ENCODE measurements at regions not wholly inside any gene's neighbourhood (a gene's known extent, or its start where the extent isn't known, plus 50 kb on each side); places are given as distances from the start of the nearest gene placed in this dataset.

GRCh38 chr2:12882393-12882792 is 165.7 kb downstream of the TRIB2 start:
- Histone ChIP-seq H3K36me3 (replicated peaks; ENCODE audit: insufficient read depth, low read length) (no peaks in the 10 kb centered on the region), H3K4me2 (ENCODE audit: low read depth, low read length) (no peak overlapping the region), H3K27ac (ENCODE audit: low read length) (no peak overlapping the region), H3F3A (ENCODE audit: insufficient read depth, low read length) (no peaks in the 10 kb centered on the region), H3K27me3 (replicated peaks; ENCODE audit: insufficient read depth, low read length) (no peaks in the 10 kb centered on the region), H3K79me2 (ENCODE audit: low read length) (no peaks in the 10 kb centered on the region), H3K9me2 (replicated peaks; ENCODE audit: insufficient read depth, low read length) (no peaks in the 10 kb centered on the region), H2AFZ (ENCODE audit: low read length) (no peak overlapping the region), H3K9ac (ENCODE audit: low read length) (no peak overlapping the region), H3K4me3 (ENCODE audit: low read length) (no peak overlapping the region), H3K4me1 (ENCODE audit: low read length) (no peaks in the 10 kb centered on the region), H4K20me1 (ENCODE audit: insufficient read depth, low read length) (no peaks in the 10 kb centered on the region), H3K9me3 (replicated peaks; ENCODE audit: insufficient read depth, low read length) (no peaks in the 10 kb centered on the region)
- no peak for DNase-seq
- no peak for TF ChIP-seq CTCF (IDR thresholded peaks at IDR 0.05; ENCODE audit: low read length)
- TF ChIP-seq EZH2phosphoT487 (IDR thresholded peaks at IDR 0.05; ENCODE audit: low read length): no peak
- TF ChIP-seq EZH2 (optimal IDR thresholded peaks at IDR 0.05; ENCODE audit: low read depth, low read length): no peak

- H3K36me3 ChIP-seq (replicated peaks; ENCODE audit: insufficient read depth, low read length): no peaks in the 10 kb centered on the region
- no peaks in the 10 kb centered on the region for H3F3A ChIP-seq (ENCODE audit: insufficient read depth, low read length)
- H3K4me3 ChIP-seq (ENCODE audit: low read length): no peak overlapping the region
- H2AFZ ChIP-seq (ENCODE audit: low read length): no peak overlapping the region
- H3K4me2 ChIP-seq (ENCODE audit: low read depth, low read length): no peak overlapping the region
- no peaks in the 10 kb centered on the region for H4K20me1 ChIP-seq (ENCODE audit: insufficient read depth, low read length)
- H3K9ac ChIP-seq (ENCODE audit: low read length): no peak overlapping the region
- no peaks in the 10 kb centered on the region for H3K27me3 ChIP-seq (replicated peaks; ENCODE audit: insufficient read depth, low read length)
- H3K9me3 ChIP-seq (replicated peaks; ENCODE audit: insufficient read depth, low read length): no peaks in the 10 kb centered on the region
- no peaks in the 10 kb centered on the region for H3K4me1 ChIP-seq (ENCODE audit: low read length)
- no peak for DNase-seq
- H3K79me2 ChIP-seq (ENCODE audit: low read length): no peaks in the 10 kb centered on the region
- H3K9me2 ChIP-seq (replicated peaks; ENCODE audit: insufficient read depth, low read length): no peaks in the 10 kb centered on the region
- H3K27ac ChIP-seq (ENCODE audit: low read length): no peak overlapping the region
- TF ChIP-seq EZH2phosphoT487 (IDR thresholded peaks at IDR 0.05; ENCODE audit: low read length): no peak
Measured at GRCh38 chr2:12883906-12884305, 167.2 kb downstream of the TRIB2 start.

GRCh38 chr2:12884713-12885282 is 168.1 kb downstream of the TRIB2 start:
- H3K9me3 ChIP-seq (replicated peaks; ENCODE audit: insufficient read depth, low read length): no peaks in the 10 kb centered on the region
- H3K27me3 ChIP-seq (replicated peaks; ENCODE audit: insufficient read depth, low read length): no peaks in the 10 kb centered on the region
- H3K27ac ChIP-seq (ENCODE audit: low read length): no peak overlapping the region
- no peak overlapping the region for H3K4me3 ChIP-seq (ENCODE audit: low read length)
- no peak overlapping the region for H3K9ac ChIP-seq (ENCODE audit: low read length)
- no peaks in the 10 kb centered on the region for H3K4me1 ChIP-seq (ENCODE audit: low read length)
- H3K36me3 ChIP-seq (replicated peaks; ENCODE audit: insufficient read depth, low read length): no peaks in the 10 kb centered on the region
- no peak overlapping the region for H3K4me2 ChIP-seq (ENCODE audit: low read depth, low read length)
- H3F3A ChIP-seq (ENCODE audit: insufficient read depth, low read length): no peaks in the 10 kb centered on the region
- TF ChIP-seq EZH2 (optimal IDR thresholded peaks at IDR 0.05; ENCODE audit: low read depth, low read length): no peak
- TF ChIP-seq CTCF (IDR thresholded peaks at IDR 0.05; ENCODE audit: low read length): no peak
- no peak for TF ChIP-seq EZH2phosphoT487 (IDR thresholded peaks at IDR 0.05; ENCODE audit: low read length)
- no peaks in the 10 kb centered on the region for H4K20me1 ChIP-seq (ENCODE audit: insufficient read depth, low read length)
- H2AFZ ChIP-seq (ENCODE audit: low read length): no peak overlapping the region
- no peaks in the 10 kb centered on the region for H3K9me2 ChIP-seq (replicated peaks; ENCODE audit: insufficient read depth, low read length)
- no peak for DNase-seq
- H3K79me2 ChIP-seq (ENCODE audit: low read length): no peaks in the 10 kb centered on the region

- no peak overlapping the region for H3K4me3 ChIP-seq (ENCODE audit: low read length)
- H4K20me1 ChIP-seq (ENCODE audit: insufficient read depth, low read length): no peaks in the 10 kb centered on the region
- no peak overlapping the region for H3K4me2 ChIP-seq (ENCODE audit: low read depth, low read length)
- no peaks in the 10 kb centered on the region for H3K4me1 ChIP-seq (ENCODE audit: low read length)
- no peaks in the 10 kb centered on the region for H3K9me3 ChIP-seq (replicated peaks; ENCODE audit: insufficient read depth, low read length)
- no peak for DNase-seq
- H3F3A ChIP-seq (ENCODE audit: insufficient read depth, low read length): no peaks in the 10 kb centered on the region
- no peaks in the 10 kb centered on the region for H3K9me2 ChIP-seq (replicated peaks; ENCODE audit: insufficient read depth, low read length)
- H3K9ac ChIP-seq (ENCODE audit: low read length): no peak overlapping the region
- H2AFZ ChIP-seq (ENCODE audit: low read length): no peak overlapping the region
- no peaks in the 10 kb centered on the region for H3K27me3 ChIP-seq (replicated peaks; ENCODE audit: insufficient read depth, low read length)
- no peak overlapping the region for H3K27ac ChIP-seq (ENCODE audit: low read length)
- TF ChIP-seq EZH2 (optimal IDR thresholded peaks at IDR 0.05; ENCODE audit: low read depth, low read length): no peak
- no peak for TF ChIP-seq EZH2phosphoT487 (IDR thresholded peaks at IDR 0.05; ENCODE audit: low read length)
- no peak for TF ChIP-seq CTCF (IDR thresholded peaks at IDR 0.05; ENCODE audit: low read length)
- no peaks in the 10 kb centered on the region for H3K79me2 ChIP-seq (ENCODE audit: low read length)
- H3K36me3 ChIP-seq (replicated peaks; ENCODE audit: insufficient read depth, low read length): no peaks in the 10 kb centered on the region
Measured at GRCh38 chr2:12890066-12890465, 173.3 kb downstream of the TRIB2 start.
